ENCODE measurements at regions not wholly inside any gene's neighbourhood (a gene's known extent, or its start where the extent isn't known, plus 50 kb on each side); places are given as distances from the start of the nearest gene placed in this dataset.

GRCh38 chr5:4868140-4868735 is 271.9 kb upstream of the ADAMTS16 start:
- DNase-seq (ENCODE audit: low spot score) = peak; percentile 73
- peak; percentile 68 for TF ChIP-seq CTCF (IDR thresholded peaks at IDR 0.05; ENCODE audit: extremely low read depth, missing control alignments)

GRCh38 chr5:4873652-4874051 is 266.5 kb upstream of the ADAMTS16 start:
- no peak for TF ChIP-seq CTCF (IDR thresholded peaks at IDR 0.05; ENCODE audit: extremely low read depth, missing control alignments)

GRCh38 chr5:4874097-4874496 is 266.0 kb upstream of the ADAMTS16 start:
- DNase-seq (ENCODE audit: low spot score) = no peak
- no peak for TF ChIP-seq CTCF (IDR thresholded peaks at IDR 0.05; ENCODE audit: extremely low read depth, missing control alignments)

More at GRCh38 chr5:4873652-4874051, 266.5 kb upstream of the ADAMTS16 start:
- DNase-seq (ENCODE audit: low spot score) = no peak

GRCh38 chr5:4875942-4876341 is 264.2 kb upstream of the ADAMTS16 start:
- DNase-seq (ENCODE audit: low spot score) = no peak
- no peak for TF ChIP-seq CTCF (IDR thresholded peaks at IDR 0.05; ENCODE audit: extremely low read depth, missing control alignments)

GRCh38 chr5:4876804-4877203 is 263.3 kb upstream of the ADAMTS16 start:
- TF ChIP-seq CTCF (IDR thresholded peaks at IDR 0.05; ENCODE audit: extremely low read depth, missing control alignments) = no peak
- DNase-seq (ENCODE audit: low spot score) = no peak

GRCh38 chr5:4877579-4877978 is 262.6 kb upstream of the ADAMTS16 start:
- DNase-seq (ENCODE audit: low spot score) = no peak
- TF ChIP-seq CTCF (IDR thresholded peaks at IDR 0.05; ENCODE audit: extremely low read depth, missing control alignments) = no peak

- TF ChIP-seq CTCF (IDR thresholded peaks at IDR 0.05; ENCODE audit: extremely low read depth, missing control alignments) = no peak
- DNase-seq (ENCODE audit: low spot score) = no peak
Measured at GRCh38 chr5:4879075-4879474, 261.1 kb upstream of the ADAMTS16 start.

Data from GM20000 (cell line).